H1 (cell line): ENCODE measurements at regions not wholly inside any gene's neighbourhood (a gene's known extent, or its start where the extent isn't known, plus 50 kb on each side); places are given as distances from the start of the nearest gene placed in this dataset.
"Not testable (repeated sequence)": the region's sequence is repeated elsewhere in the genome, so short reads cannot be mapped to it uniquely, and the experiment has no call there.

Source experiments
- CTCF ChIA-PET: fragments of 300-600 bp; sonication (Branson Sonifier 250); formaldehyde crosslinking; loops from one replicate; lab custom pipeline; 2021; ENCODE audit not compliant: partially characterized antibody; lab: Charles Lee
- POLR2A ChIA-PET: fragments of 300-600 bp; sonication (Branson Sonifier 250); formaldehyde crosslinking; loops from one replicate; lab custom pipeline; 2021; ENCODE audit warnings: inconsistent platforms; ENCODE audit not compliant: partially characterized antibody; lab: Charles Lee
- DNase-seq, 2 experiments: peaks; one replicate each; pipeline versions ENCODE4 v3.0.0 to v3.0.0-alpha.2; 2010 to 2022; ENCODE audit warnings: low spot score in 2 of 2, low read depth in 1 of 2, mixed read lengths in 1 of 2
- FAIRE-seq: peaks from 2 replicates; lab custom pipeline; 2011; peaks lifted over from hg19 to GRCh38; lab: Jason Lieb, UNC
- H2AFZ ChIP-seq: 2 replicates; pipeline ENCODE4 v1.8.1; 2012; ENCODE audit warnings: low read length, inconsistent platforms
- H2AK5ac ChIP-seq: 2 replicates; pipeline ENCODE4 v1.6.1; 2013; ENCODE audit warnings: low read depth, low read length
- H2BK120ac ChIP-seq: replicated peaks from 2 replicates; pipeline ENCODE3; 2013; ENCODE audit warnings: low read depth, low read length, inconsistent platforms
- H2BK12ac ChIP-seq: 2 replicates; pipeline ENCODE4 v1.6.1; 2013; ENCODE audit warnings: low read depth, low read length
- H2BK15ac ChIP-seq: 2 replicates; pipeline ENCODE4 v1.6.1; 2013; ENCODE audit warnings: low read length
- H2BK20ac ChIP-seq: 2 replicates; pipeline ENCODE4 v1.6.1; 2013; ENCODE audit warnings: low read length
- H2BK5ac ChIP-seq: 2 replicates; pipeline ENCODE4 v1.6.1; 2013; ENCODE audit warnings: low read depth, low read length
- H3K14ac ChIP-seq: 2 replicates; pipeline ENCODE4 v1.6.1; 2013; ENCODE audit warnings: inconsistent platforms; ENCODE audit not compliant: insufficient read length
- H3K18ac ChIP-seq: 2 replicates; pipeline ENCODE4 v1.6.1; 2013; ENCODE audit warnings: low read length; ENCODE audit errors: extremely low read depth
- H3K23ac ChIP-seq: 2 replicates; pipeline ENCODE4 v1.6.1; 2013; ENCODE audit warnings: inconsistent platforms; ENCODE audit not compliant: insufficient read length
- H3K23me2 ChIP-seq: 2 replicates; pipeline ENCODE4 v1.6.1; 2013; ENCODE audit warnings: low read depth, low read length
- H3K27ac ChIP-seq: 2 replicates; pipeline ENCODE4 v1.6.1; 2011; ENCODE audit warnings: low read depth, low read length, inconsistent platforms
- H3K27me3 ChIP-seq, 4 experiments: replicated peaks in 1 of 4; 1 replicate in 1 of 4; 2 replicates in 3 of 4; pipeline versions ENCODE4 v1.6.1 to v1.8.1; 2011 to 2013; ENCODE audit warnings: low read length in 3 of 4, mild to moderate bottlenecking in 3 of 4, inconsistent platforms in 2 of 4, mixed read lengths in 2 of 4, moderate library complexity in 1 of 4; ENCODE audit not compliant: control insufficient read depth in 3 of 4, insufficient read depth in 3 of 4; ENCODE audit errors: extremely low read depth in 1 of 4
- H3K36me3 ChIP-seq, 4 experiments: 2 replicates each; pipeline versions ENCODE4 v1.6.1 to v1.8.1; 2011 to 2013; ENCODE audit warnings: mild to moderate bottlenecking in 4 of 4, low read length in 3 of 4, moderate library complexity in 2 of 4, control low read depth in 1 of 4, inconsistent platforms in 1 of 4; ENCODE audit not compliant: insufficient read depth in 4 of 4, control insufficient read depth in 2 of 4
- H3K4ac ChIP-seq: replicated peaks from 2 replicates; pipeline ENCODE3; 2013; ENCODE audit warnings: low read length, low read depth, mixed read lengths, inconsistent platforms; ENCODE audit not compliant: insufficient read length
- H3K4me1 ChIP-seq, 4 experiments: replicated peaks in 1 of 4; 1 replicate in 1 of 4; 2 replicates in 3 of 4; pipeline versions ENCODE4 v1.6.1 to v1.8.1; 2011 to 2013; ENCODE audit warnings: low read length in 3 of 4, inconsistent platforms in 2 of 4, mixed read lengths in 1 of 4; ENCODE audit not compliant: insufficient read depth in 4 of 4, control insufficient read depth in 3 of 4
- H3K4me2 ChIP-seq, 2 experiments: 2 replicates each; pipeline versions ENCODE4 v1.6.1 to v1.8.1; 2011 to 2013; ENCODE audit warnings: low read depth in 2 of 2, low read length in 2 of 2, control low read depth in 1 of 2, inconsistent platforms in 1 of 2, mild to moderate bottlenecking in 1 of 2; ENCODE audit not compliant: insufficient read depth in 1 of 2
- H3K4me3 ChIP-seq, 4 experiments: fragments of 200-600, 300-600 bp in 1 of 4; sonication (generic), shearing (Covaris generic), sonication (Bioruptor Twin) in 1 of 4; 2 replicates each; pipeline versions ENCODE4 v1.5.1 to v1.8.1; 2011 to 2016; ENCODE audit warnings: low read length in 4 of 4, low read depth in 3 of 4, control low read depth in 2 of 4, inconsistent platforms in 2 of 4, mild to moderate bottlenecking in 2 of 4, mixed read lengths in 1 of 4, moderate library complexity in 1 of 4; ENCODE audit not compliant: insufficient read depth in 2 of 4; ENCODE audit errors: extremely low read depth in 1 of 4
- H3K56ac ChIP-seq: replicated peaks from 2 replicates; pipeline ENCODE3; 2013; ENCODE audit warnings: low read depth, mild to moderate bottlenecking, mixed read lengths, low read length, inconsistent platforms; ENCODE audit not compliant: insufficient read length
- H3K79me1 ChIP-seq: 2 replicates; pipeline ENCODE4 v1.6.1; 2013; ENCODE audit warnings: low read depth, low read length, control low read depth
- H3K79me2 ChIP-seq, 2 experiments: 2 replicates each; pipeline versions ENCODE4 v1.6.1 to v1.8.1; 2012 to 2013; ENCODE audit warnings: low read length in 2 of 2, mild to moderate bottlenecking in 2 of 2, inconsistent platforms in 1 of 2; ENCODE audit not compliant: insufficient read depth in 2 of 2, control insufficient read depth in 1 of 2
- H3K9ac ChIP-seq, 4 experiments: replicated peaks in 1 of 4; 1 replicate in 1 of 4; 2 replicates in 3 of 4; pipeline versions ENCODE4 v1.6.1 to v1.8.1; 2011 to 2013; ENCODE audit warnings: low read depth in 3 of 4, low read length in 3 of 4, control low read depth in 2 of 4, mild to moderate bottlenecking in 2 of 4, moderate library complexity in 2 of 4, inconsistent platforms in 1 of 4; ENCODE audit errors: extremely low read depth in 1 of 4
- H3K9me3 ChIP-seq, 2 experiments: 2 replicates each; pipeline versions ENCODE4 v1.6.1 to v1.8.1; 2012 to 2013; ENCODE audit warnings: mild to moderate bottlenecking in 2 of 2, moderate library complexity in 2 of 2, control low read depth in 1 of 2, inconsistent platforms in 1 of 2, low read depth in 1 of 2, low read length in 1 of 2, mixed read lengths in 1 of 2; ENCODE audit not compliant: insufficient read depth in 2 of 2
- H4K20me1 ChIP-seq, 2 experiments: replicated peaks in 1 of 2; 2 replicates each; pipeline versions ENCODE3 to v1.8.1; 2011 to 2013; ENCODE audit warnings: inconsistent platforms in 2 of 2, low read length in 2 of 2, mild to moderate bottlenecking in 1 of 2; ENCODE audit not compliant: insufficient read depth in 2 of 2, control insufficient read depth in 1 of 2
- H4K5ac ChIP-seq: 2 replicates; pipeline ENCODE4 v1.6.1; 2013; ENCODE audit warnings: low read length, low read depth, mixed read lengths, inconsistent platforms; ENCODE audit not compliant: insufficient read length
- H4K8ac ChIP-seq: 2 replicates; pipeline ENCODE4 v1.8.0; 2013; ENCODE audit warnings: mild to moderate bottlenecking, moderate library complexity, low read length, inconsistent platforms; ENCODE audit not compliant: insufficient read depth; ENCODE audit errors: extremely low read depth
- H4K91ac ChIP-seq: replicated peaks from 2 replicates; pipeline ENCODE3; 2013; ENCODE audit warnings: low read length, mixed read lengths, inconsistent platforms; ENCODE audit not compliant: insufficient read length
- WGBS, 2 experiments: shearing (Covaris generic) in 1 of 2; methylation state at CpG; one replicate each; pipeline versions ENCODE4 v1.1.6 to v1.1.7; 2013 to 2015; ENCODE audit warnings: low lambda C conversion rate in 2 of 2, mixed read lengths in 2 of 2, inconsistent platforms in 1 of 2, low coverage in 1 of 2, missing lambda C conversion rate in 1 of 2; ENCODE audit not compliant: insufficient replicate concordance in 2 of 2, insufficient coverage in 1 of 2, insufficient read length in 1 of 2; ENCODE audit errors: extremely low coverage in 1 of 2, missing lambda C conversion rate in 1 of 2; 5-methylcytosine and 5-hydroxymethylcytosine counted together

DNA sequence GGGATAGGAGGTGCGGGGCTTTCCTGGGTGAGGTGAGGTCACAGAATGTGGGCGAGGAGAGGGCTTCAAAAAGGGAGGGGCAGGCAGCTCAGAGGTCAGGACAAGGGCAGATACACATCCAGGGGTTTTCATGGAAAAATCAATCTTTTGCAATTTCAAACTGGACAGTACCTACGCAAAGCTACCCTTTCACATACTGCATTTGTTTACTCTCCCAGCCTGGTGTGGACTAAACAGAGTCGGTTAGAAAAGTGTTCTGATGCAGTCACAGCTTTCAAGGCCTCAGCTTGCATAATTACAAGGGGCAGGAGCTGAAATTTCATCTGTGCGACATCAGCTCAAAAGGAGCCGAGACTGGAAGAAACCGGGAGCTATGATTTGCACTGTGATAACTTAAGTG is 309.9 kb upstream of the SOX1 start:
- H2AFZ ChIP-seq, H3K56ac ChIP-seq, CTCF ChIA-PET, FAIRE-seq, H4K8ac ChIP-seq, H3K4me2 ChIP-seq, H2BK15ac ChIP-seq, H2BK20ac ChIP-seq, H2AK5ac ChIP-seq, H3K9me3 ChIP-seq, H3K4me1 ChIP-seq, H3K27ac ChIP-seq, H2BK5ac ChIP-seq, H2BK12ac ChIP-seq, H3K23me2 ChIP-seq, H3K4ac ChIP-seq, H3K23ac ChIP-seq, DNase-seq, POLR2A ChIA-PET, H4K91ac ChIP-seq, H3K18ac ChIP-seq, H3K9ac ChIP-seq, H4K20me1 ChIP-seq, H3K27me3 ChIP-seq, H3K79me1 ChIP-seq, H3K79me2 ChIP-seq, H2BK120ac ChIP-seq, H3K14ac ChIP-seq, H3K4me3 ChIP-seq, H3K36me3 ChIP-seq, H4K5ac ChIP-seq: not testable (repeated sequence)
- 97% methylated on average over 3 of the region's 7 CpGs; no CpG with 5 or more reads in 1 of the 2 experiments for WGBS, 2 experiments

GRCh38 chr13:111757618-111758017 is 309.3 kb upstream of the SOX1 start:
- H3K9ac ChIP-seq, H3K79me2 ChIP-seq, H2BK12ac ChIP-seq, H4K8ac ChIP-seq, H4K91ac ChIP-seq, H3K27ac ChIP-seq, H3K4me2 ChIP-seq, H3K23ac ChIP-seq, H2AFZ ChIP-seq, H2BK120ac ChIP-seq, POLR2A ChIA-PET, H3K4me1 ChIP-seq, H2AK5ac ChIP-seq, H3K79me1 ChIP-seq, H2BK15ac ChIP-seq, H3K23me2 ChIP-seq, H3K4me3 ChIP-seq, H3K56ac ChIP-seq, H4K20me1 ChIP-seq, CTCF ChIA-PET, H2BK5ac ChIP-seq, H3K4ac ChIP-seq, H3K9me3 ChIP-seq, FAIRE-seq, DNase-seq, H2BK20ac ChIP-seq, H3K14ac ChIP-seq, H3K27me3 ChIP-seq, H4K5ac ChIP-seq, H3K18ac ChIP-seq, H3K36me3 ChIP-seq: not testable (repeated sequence)
- no CpG with 5 or more reads among the region's 3 CpGs for whole genome bisulfite sequencing, 2 experiments
